GM23338 (cell line): ENCODE measurements at regions not wholly inside any gene's neighbourhood (a gene's known extent, or its start where the extent isn't known, plus 50 kb on each side); places are given as distances from the start of the nearest gene placed in this dataset.

Source experiments
- ATAC-seq: fragments of 200-7000 bp; cut with Tn5 transposase; 3 replicates; pipeline ENCODE4 v1.9.1; 2020
- DNase-seq: peaks from one replicate; pipeline ENCODE4 v3.0.0-alpha.2; 2015; ENCODE audit warnings: low spot score
- H2AFZ ChIP-seq: fragments of 200-600 bp; sonication (generic); 2 replicates; pipeline ENCODE4 v1.8.0; 2016; ENCODE audit warnings: antibody characterized with exemption, mild to moderate bottlenecking, moderate library complexity
- H3F3A ChIP-seq: fragments of 200-600 bp; sonication (generic); replicated peaks from 2 replicates; pipeline ENCODE4 v1.8.0; 2017; ENCODE audit warnings: antibody characterized with exemption, mixed run types, low read depth
- H3K27ac ChIP-seq: fragments of 200-600 bp; sonication (generic); 2 replicates; pipeline ENCODE4 v1.6.1; 2016; ENCODE audit warnings: low read depth
- H3K27me3 ChIP-seq: fragments of 200-600 bp; sonication (generic); 2 replicates; pipeline ENCODE4 v1.8.0; 2016; ENCODE audit warnings: mild to moderate bottlenecking, mixed run types, moderate library complexity; ENCODE audit not compliant: insufficient read depth
- H3K36me3 ChIP-seq: fragments of 200-600 bp; sonication (generic); 2 replicates; pipeline ENCODE4 v1.8.0; 2016; ENCODE audit warnings: mild to moderate bottlenecking; ENCODE audit not compliant: insufficient read depth
- H3K4me1 ChIP-seq: fragments of 200-600 bp; sonication (generic); 2 replicates; pipeline ENCODE4 v1.8.0; 2016; ENCODE audit warnings: mild to moderate bottlenecking, moderate library complexity; ENCODE audit not compliant: insufficient read depth
- H3K4me2 ChIP-seq: fragments of 200-600 bp; sonication (generic); 2 replicates; pipeline ENCODE4 v1.7.1; 2017; ENCODE audit warnings: mixed run types
- H3K4me3 ChIP-seq: fragments of 200-600 bp; sonication (generic); 2 replicates; pipeline ENCODE4 v1.6.1; 2016; ENCODE audit warnings: mixed run types
- H3K79me2 ChIP-seq: fragments of 200-600 bp; sonication (generic); replicated peaks from 2 replicates; pipeline ENCODE4 v1.8.0; 2017; ENCODE audit warnings: mild to moderate bottlenecking; ENCODE audit not compliant: insufficient read depth
- H3K9me2 ChIP-seq: fragments of 200-600 bp; sonication (generic); 2 replicates; pipeline ENCODE4 v1.8.0; 2017; ENCODE audit not compliant: insufficient read depth
- H4K20me1 ChIP-seq: fragments of 200-600 bp; sonication (generic); replicated peaks from 2 replicates; pipeline ENCODE4 v1.8.0; 2017; ENCODE audit warnings: mild to moderate bottlenecking; ENCODE audit not compliant: insufficient read depth
- H3K27ac Mint-ChIP-seq: 2 replicates; pipeline ENCODE4 v1.8.0; 2020; ENCODE audit warnings: inconsistent platforms, mild to moderate bottlenecking, moderate library complexity, mixed read lengths
- H3K27me3 Mint-ChIP-seq: 3 replicates; pipeline ENCODE4 v1.8.0; 2022; ENCODE audit warnings: low read depth, mild to moderate bottlenecking, moderate library complexity, mixed read lengths, inconsistent platforms; ENCODE audit not compliant: insufficient read depth, poor library complexity
- H3K36me3 Mint-ChIP-seq: 3 replicates; pipeline ENCODE4 v1.8.0; 2021; ENCODE audit warnings: low read depth, mild to moderate bottlenecking, inconsistent platforms, moderate library complexity, mixed read lengths
- H3K4me1 Mint-ChIP-seq: 3 replicates; pipeline ENCODE4 v1.8.0; 2020; ENCODE audit warnings: mild to moderate bottlenecking, inconsistent platforms, mixed read lengths
- H3K4me3 Mint-ChIP-seq: 3 replicates; pipeline ENCODE4 v1.8.0; 2021; ENCODE audit warnings: moderate library complexity, mild to moderate bottlenecking, inconsistent platforms, mixed read lengths
- H3K9me3 Mint-ChIP-seq: 3 replicates; pipeline ENCODE4 v1.8.0; 2020; ENCODE audit warnings: moderate library complexity, mild to moderate bottlenecking, inconsistent platforms, mixed read lengths
- ETS1 ChIP-seq: IDR thresholded peaks from 2 replicates; pipeline ENCODE4 v1.6.1; 2016; ENCODE audit warnings: antibody characterized with exemption
- EZH2 ChIP-seq: fragments of 200-600 bp; sonication (generic); IDR thresholded peaks from one replicate; pipeline ENCODE4 v1.8.0; 2017; ENCODE audit warnings: antibody characterized with exemption, mild to moderate bottlenecking, low read depth; ENCODE audit not compliant: unreplicated experiment
- EZH2phosphoT487 ChIP-seq: fragments of 200-600 bp; sonication (generic); IDR thresholded peaks from one replicate; pipeline ENCODE4 v1.8.1; 2018; ENCODE audit warnings: antibody characterized with exemption; ENCODE audit not compliant: unreplicated experiment
- NANOG ChIP-seq: IDR thresholded peaks from 2 replicates; pipeline ENCODE4 v1.6.1; 2016; ENCODE audit warnings: antibody characterized with exemption, borderline replicate concordance
- POLR2AphosphoS5 ChIP-seq: IDR thresholded peaks from 2 replicates; pipeline ENCODE4 v1.6.1; 2016; ENCODE audit warnings: antibody characterized with exemption, low read depth
- STAT1 ChIP-seq: IDR thresholded peaks from one replicate; pipeline ENCODE4 v1.6.1; 2016; ENCODE audit warnings: antibody characterized with exemption; ENCODE audit not compliant: unreplicated experiment
- ZNF114 ChIP-seq: fragments of 250-450 bp; sonication (Bioruptor Pico); IDR thresholded peaks from 2 replicates; pipeline ENCODE4 v1.5.0; 2020; ENCODE audit warnings: mild to moderate bottlenecking, moderate library complexity
- TF ChIP-seq, protein P1 (sequence below), 2 experiments: fragments of 200-600 bp in 1 of 2; sonication (generic) in 1 of 2; conservative IDR thresholded peaks; 2 replicates each; pipeline versions ENCODE4 v1.5.1 to v1.6.1; 2016 to 2017; ENCODE audit warnings: antibody characterized with exemption in 2 of 2, low read depth in 2 of 2, mild to moderate bottlenecking in 2 of 2, moderate library complexity in 1 of 2
- TF ChIP-seq, protein P2 (sequence below): IDR thresholded peaks from one replicate; pipeline ENCODE4 v1.6.1; 2018; ENCODE audit warnings: antibody characterized with exemption; ENCODE audit not compliant: unreplicated experiment

DNA sequence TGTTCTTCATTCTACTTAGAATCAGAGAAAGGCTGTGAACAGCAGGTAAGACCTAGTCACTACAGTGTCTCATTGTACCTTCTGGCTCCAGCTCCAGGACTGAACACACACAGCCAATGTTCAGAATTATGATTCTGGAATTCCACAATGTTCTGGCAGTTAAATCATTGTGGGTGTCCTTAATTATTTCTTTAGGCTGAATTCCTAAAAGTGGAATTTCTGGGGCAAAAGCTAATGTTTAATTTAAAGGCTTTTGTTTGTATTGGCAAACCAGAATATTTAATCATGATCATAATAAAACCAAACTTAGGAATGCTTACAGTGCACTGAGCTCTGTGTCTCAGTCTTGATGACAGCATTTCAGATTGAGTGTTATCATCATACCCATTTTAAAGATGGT, 67.0 kb upstream of the FAT1 start:
- Mint-ChIP-seq H3K27me3 (no peaks in the 10 kb centered on the region), H3K4me3 (no peak overlapping the region), H3K27ac (no peak overlapping the region), H3K4me1 (no peaks in the 10 kb centered on the region), H3K36me3 (no peaks in the 10 kb centered on the region), H3K9me3 (no peaks in the 10 kb centered on the region)
- Histone ChIP-seq H3F3A (no peaks in the 10 kb centered on the region), H3K9me2 (0 out of 2 replicates have a peak, but pooled peaks cover 7% of the 10 kb centered on the region), H2AFZ (no peak overlapping the region), H3K4me2 (no peak overlapping the region), H3K4me1 (no peaks in the 10 kb centered on the region), H3K36me3 (no peaks in the 10 kb centered on the region), H3K27ac (no peak overlapping the region), H3K4me3 (no peak overlapping the region), H3K79me2 (no peaks in the 10 kb centered on the region), H4K20me1 (no peaks in the 10 kb centered on the region), H3K27me3 (no peaks in the 10 kb centered on the region)
- DNase-seq (no peak), ATAC-seq (no peak)
- no peak for TF ChIP-seq POLR2AphosphoS5

DNA sequence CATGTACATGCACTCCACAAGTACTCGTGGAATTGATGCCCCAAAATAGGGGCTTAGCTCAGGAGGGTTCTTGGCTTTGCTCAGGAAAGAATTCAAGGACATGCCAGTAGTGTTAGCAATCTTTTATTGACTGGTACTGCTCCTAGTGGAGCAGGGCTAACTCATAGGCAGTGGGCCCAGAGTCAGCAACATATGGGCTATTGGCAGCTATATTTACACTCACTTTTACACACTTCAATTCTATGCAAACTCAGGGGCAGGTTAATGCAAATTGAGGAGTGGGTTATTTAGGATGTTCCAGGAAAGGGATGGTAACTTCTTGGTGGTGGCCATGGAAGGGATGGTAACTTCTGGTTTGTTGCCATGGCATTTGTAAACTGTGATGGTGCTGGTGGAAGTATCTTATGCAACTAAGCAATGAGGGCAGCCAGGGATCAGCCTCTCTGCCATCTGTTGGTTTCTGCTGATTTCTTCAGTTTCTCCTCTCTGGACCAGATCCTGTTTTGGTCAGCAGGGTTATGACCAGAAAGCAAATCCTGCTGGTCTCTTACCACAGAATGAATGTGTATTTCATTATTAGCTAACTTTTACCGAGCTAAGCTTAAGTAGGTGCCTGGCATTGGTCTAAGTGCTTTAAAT, 69.2 kb upstream of the FAT1 start:
- Mint-ChIP-seq H3K4me1 (no peaks in the 10 kb centered on the region), H3K27ac (no peak overlapping the region), H3K27me3 (no peaks in the 10 kb centered on the region), H3K4me3 (no peak overlapping the region), H3K36me3 (no peaks in the 10 kb centered on the region), H3K9me3 (no peaks in the 10 kb centered on the region)
- H3K27me3 ChIP-seq: no peaks in the 10 kb centered on the region
- H4K20me1 ChIP-seq: no peaks in the 10 kb centered on the region
- H2AFZ ChIP-seq: no peak overlapping the region
- ATAC-seq (no peak), DNase-seq (no peak)
- no peaks in the 10 kb centered on the region for H3K36me3 ChIP-seq
- H3K4me3 ChIP-seq: no peak overlapping the region
- no peaks in the 10 kb centered on the region for H3K4me1 ChIP-seq
- H3K4me2 ChIP-seq: no peak overlapping the region
- H3K79me2 ChIP-seq: no peaks in the 10 kb centered on the region
- H3K27ac ChIP-seq: no peak overlapping the region
- H3K9me2 ChIP-seq: 0 out of 2 replicates have a peak, but pooled peaks cover 3% of the 10 kb centered on the region
- no peaks in the 10 kb centered on the region for H3F3A ChIP-seq
- TF ChIP-seq EZH2 (no peak), EZH2phosphoT487 (no peak), STAT1 (no peak), ETS1 (no peak), NANOG (no peak), ZNF114 (no peak)
- TF ChIP-seq, protein P1, sequence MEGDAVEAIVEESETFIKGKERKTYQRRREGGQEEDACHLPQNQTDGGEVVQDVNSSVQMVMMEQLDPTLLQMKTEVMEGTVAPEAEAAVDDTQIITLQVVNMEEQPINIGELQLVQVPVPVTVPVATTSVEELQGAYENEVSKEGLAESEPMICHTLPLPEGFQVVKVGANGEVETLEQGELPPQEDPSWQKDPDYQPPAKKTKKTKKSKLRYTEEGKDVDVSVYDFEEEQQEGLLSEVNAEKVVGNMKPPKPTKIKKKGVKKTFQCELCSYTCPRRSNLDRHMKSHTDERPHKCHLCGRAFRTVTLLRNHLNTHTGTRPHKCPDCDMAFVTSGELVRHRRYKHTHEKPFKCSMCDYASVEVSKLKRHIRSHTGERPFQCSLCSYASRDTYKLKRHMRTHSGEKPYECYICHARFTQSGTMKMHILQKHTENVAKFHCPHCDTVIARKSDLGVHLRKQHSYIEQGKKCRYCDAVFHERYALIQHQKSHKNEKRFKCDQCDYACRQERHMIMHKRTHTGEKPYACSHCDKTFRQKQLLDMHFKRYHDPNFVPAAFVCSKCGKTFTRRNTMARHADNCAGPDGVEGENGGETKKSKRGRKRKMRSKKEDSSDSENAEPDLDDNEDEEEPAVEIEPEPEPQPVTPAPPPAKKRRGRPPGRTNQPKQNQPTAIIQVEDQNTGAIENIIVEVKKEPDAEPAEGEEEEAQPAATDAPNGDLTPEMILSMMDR (conservative IDR thresholded peaks at IDR 0.05; ENCODE audit: low read depth in 2 of 2): no peak
- TF ChIP-seq, protein P2, sequence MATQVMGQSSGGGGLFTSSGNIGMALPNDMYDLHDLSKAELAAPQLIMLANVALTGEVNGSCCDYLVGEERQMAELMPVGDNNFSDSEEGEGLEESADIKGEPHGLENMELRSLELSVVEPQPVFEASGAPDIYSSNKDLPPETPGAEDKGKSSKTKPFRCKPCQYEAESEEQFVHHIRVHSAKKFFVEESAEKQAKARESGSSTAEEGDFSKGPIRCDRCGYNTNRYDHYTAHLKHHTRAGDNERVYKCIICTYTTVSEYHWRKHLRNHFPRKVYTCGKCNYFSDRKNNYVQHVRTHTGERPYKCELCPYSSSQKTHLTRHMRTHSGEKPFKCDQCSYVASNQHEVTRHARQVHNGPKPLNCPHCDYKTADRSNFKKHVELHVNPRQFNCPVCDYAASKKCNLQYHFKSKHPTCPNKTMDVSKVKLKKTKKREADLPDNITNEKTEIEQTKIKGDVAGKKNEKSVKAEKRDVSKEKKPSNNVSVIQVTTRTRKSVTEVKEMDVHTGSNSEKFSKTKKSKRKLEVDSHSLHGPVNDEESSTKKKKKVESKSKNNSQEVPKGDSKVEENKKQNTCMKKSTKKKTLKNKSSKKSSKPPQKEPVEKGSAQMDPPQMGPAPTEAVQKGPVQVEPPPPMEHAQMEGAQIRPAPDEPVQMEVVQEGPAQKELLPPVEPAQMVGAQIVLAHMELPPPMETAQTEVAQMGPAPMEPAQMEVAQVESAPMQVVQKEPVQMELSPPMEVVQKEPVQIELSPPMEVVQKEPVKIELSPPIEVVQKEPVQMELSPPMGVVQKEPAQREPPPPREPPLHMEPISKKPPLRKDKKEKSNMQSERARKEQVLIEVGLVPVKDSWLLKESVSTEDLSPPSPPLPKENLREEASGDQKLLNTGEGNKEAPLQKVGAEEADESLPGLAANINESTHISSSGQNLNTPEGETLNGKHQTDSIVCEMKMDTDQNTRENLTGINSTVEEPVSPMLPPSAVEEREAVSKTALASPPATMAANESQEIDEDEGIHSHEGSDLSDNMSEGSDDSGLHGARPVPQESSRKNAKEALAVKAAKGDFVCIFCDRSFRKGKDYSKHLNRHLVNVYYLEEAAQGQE: no peak
